ENCODE measurements at regions not wholly inside any gene's neighbourhood (a gene's known extent, or its start where the extent isn't known, plus 50 kb on each side); places are given as distances from the start of the nearest gene placed in this dataset.

DNA sequence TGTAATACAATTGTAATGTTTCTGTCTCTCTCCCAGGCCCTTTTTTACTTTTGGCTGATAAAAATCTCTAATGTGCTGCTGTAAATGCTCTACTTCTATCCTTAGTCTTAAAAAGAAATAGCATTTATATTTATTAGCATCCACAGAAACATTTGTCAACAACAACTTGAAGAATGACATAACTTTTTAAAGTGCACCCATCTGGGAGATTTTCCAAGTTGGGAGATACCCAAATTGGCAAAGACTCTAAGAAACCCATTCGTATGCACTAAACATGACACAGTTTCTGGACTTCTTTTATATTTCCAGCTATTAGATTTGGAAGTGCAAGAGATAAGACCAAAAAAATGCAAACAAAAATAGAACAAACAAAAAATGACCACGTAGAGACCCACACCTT is 2287.4 kb upstream of the WWC1 start:
- TF ChIP-seq POLR2A (IDR thresholded peaks at IDR 0.05), result no peak
- TF ChIP-seq, protein P1, sequence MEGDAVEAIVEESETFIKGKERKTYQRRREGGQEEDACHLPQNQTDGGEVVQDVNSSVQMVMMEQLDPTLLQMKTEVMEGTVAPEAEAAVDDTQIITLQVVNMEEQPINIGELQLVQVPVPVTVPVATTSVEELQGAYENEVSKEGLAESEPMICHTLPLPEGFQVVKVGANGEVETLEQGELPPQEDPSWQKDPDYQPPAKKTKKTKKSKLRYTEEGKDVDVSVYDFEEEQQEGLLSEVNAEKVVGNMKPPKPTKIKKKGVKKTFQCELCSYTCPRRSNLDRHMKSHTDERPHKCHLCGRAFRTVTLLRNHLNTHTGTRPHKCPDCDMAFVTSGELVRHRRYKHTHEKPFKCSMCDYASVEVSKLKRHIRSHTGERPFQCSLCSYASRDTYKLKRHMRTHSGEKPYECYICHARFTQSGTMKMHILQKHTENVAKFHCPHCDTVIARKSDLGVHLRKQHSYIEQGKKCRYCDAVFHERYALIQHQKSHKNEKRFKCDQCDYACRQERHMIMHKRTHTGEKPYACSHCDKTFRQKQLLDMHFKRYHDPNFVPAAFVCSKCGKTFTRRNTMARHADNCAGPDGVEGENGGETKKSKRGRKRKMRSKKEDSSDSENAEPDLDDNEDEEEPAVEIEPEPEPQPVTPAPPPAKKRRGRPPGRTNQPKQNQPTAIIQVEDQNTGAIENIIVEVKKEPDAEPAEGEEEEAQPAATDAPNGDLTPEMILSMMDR (IDR thresholded peaks at IDR 0.05 in 8 of 11, conservative IDR thresholded peaks at IDR 0.05 in 3 of 11), result no peak
